DOHH2 (cell line): ENCODE measurements at regions not wholly inside any gene's neighbourhood (a gene's known extent, or its start where the extent isn't known, plus 50 kb on each side); places are given as distances from the start of the nearest gene placed in this dataset.

Experiments
- H3F3A ChIP-seq: fragments of 200-600 bp; sonication (generic), shearing (Covaris generic); 2 replicates; pipeline ENCODE4 v1.6.0; 2016; ENCODE audit warnings: antibody characterized with exemption, mild to moderate bottlenecking; ENCODE audit not compliant: control insufficient read depth, insufficient read depth
- H3K27ac ChIP-seq: fragments of 200-600 bp; sonication (generic); 2 replicates; pipeline ENCODE4 v1.5.1; 2014; ENCODE audit warnings: low read depth, mild to moderate bottlenecking, low read length, moderate library complexity
- H3K27me3 ChIP-seq: fragments of 200-600 bp; sonication (generic); 2 replicates; pipeline ENCODE4 v1.6.1; 2014; ENCODE audit warnings: mild to moderate bottlenecking, low read length, mixed read lengths; ENCODE audit not compliant: control insufficient read depth
- H3K36me3 ChIP-seq: fragments of 200-600 bp; sonication (generic); 2 replicates; pipeline ENCODE4 v1.6.1; 2014; ENCODE audit warnings: mild to moderate bottlenecking, low read length, moderate library complexity, mixed read lengths; ENCODE audit not compliant: control insufficient read depth
- H3K4me1 ChIP-seq: fragments of 200-600 bp; sonication (generic); 2 replicates; pipeline ENCODE4 v1.6.1; 2014; ENCODE audit warnings: mild to moderate bottlenecking, low read length, mixed read lengths; ENCODE audit not compliant: control insufficient read depth
- H3K4me2 ChIP-seq: fragments of 200-600 bp; sonication (generic); 2 replicates; pipeline ENCODE4 v1.6.0; 2014; ENCODE audit warnings: mild to moderate bottlenecking, low read length, moderate library complexity
- H3K4me3 ChIP-seq: fragments of 200-600 bp; sonication (generic); 2 replicates; pipeline ENCODE4 v1.5.1; 2014; ENCODE audit warnings: mild to moderate bottlenecking, low read length, mixed read lengths
- H3K79me2 ChIP-seq: fragments of 200-600 bp; sonication (generic); 2 replicates; pipeline ENCODE4 v1.6.1; 2014; ENCODE audit warnings: mild to moderate bottlenecking, low read length, mixed read lengths; ENCODE audit not compliant: control insufficient read depth
- H3K9me2 ChIP-seq: fragments of 200-600 bp; sonication (generic); replicated peaks from 2 replicates; pipeline ENCODE4 v1.6.1; 2014; ENCODE audit warnings: mild to moderate bottlenecking, low read length, mixed read lengths; ENCODE audit not compliant: control insufficient read depth
- H3K9me3 ChIP-seq: fragments of 200-600 bp; sonication (generic); 2 replicates; pipeline ENCODE4 v1.6.1; 2014; ENCODE audit warnings: antibody characterized with exemption, low read length, mixed read lengths; ENCODE audit not compliant: control insufficient read depth, insufficient read depth
- H4K20me1 ChIP-seq: fragments of 200-600 bp; sonication (generic); 2 replicates; pipeline ENCODE4 v1.6.0; 2014; ENCODE audit warnings: low read depth, mild to moderate bottlenecking, antibody characterized with exemption, low read length, moderate library complexity; ENCODE audit not compliant: control insufficient read depth, insufficient read depth
- CTCF ChIP-seq: fragments of 200-600 bp; sonication (generic); IDR thresholded peaks from one replicate; pipeline ENCODE4 v1.5.1; 2014; ENCODE audit warnings: antibody characterized with exemption, mild to moderate bottlenecking, low read depth, low read length; ENCODE audit not compliant: poor library complexity, severe bottlenecking
- EZH2phosphoT487 ChIP-seq: fragments of 200-600 bp; sonication (generic); IDR thresholded peaks from 2 replicates; pipeline ENCODE4 v1.6.1; 2017; ENCODE audit warnings: borderline replicate concordance, mild to moderate bottlenecking, antibody characterized with exemption, low read length, moderate library complexity, mixed read lengths

- TF ChIP-seq EZH2phosphoT487 (no peak), CTCF (no peak)
- Histone ChIP-seq H3K36me3 (no peaks in the 10 kb centered on the region), H3K4me2 (no peak overlapping the region), H3K27ac (no peak overlapping the region), H3F3A (no peaks in the 10 kb centered on the region), H3K9me3 (no peaks in the 10 kb centered on the region), H3K4me1 (no peaks in the 10 kb centered on the region), H3K79me2 (no peaks in the 10 kb centered on the region), H3K9me2 (no peaks in the 10 kb centered on the region), H4K20me1 (no peaks in the 10 kb centered on the region), H3K27me3 (peaks cover 7% of the 10 kb centered on the region; the same call in 1 of the 2 replicates), H3K4me3 (no peak overlapping the region)
Measured at GRCh38 chr15:73001840-73002239, 50.4 kb upstream of the NEO1 start.

- no peaks in the 10 kb centered on the region for H3F3A ChIP-seq
- no peaks in the 10 kb centered on the region for H3K9me2 ChIP-seq
- no peak overlapping the region for H3K27ac ChIP-seq
- no peaks in the 10 kb centered on the region for H4K20me1 ChIP-seq
- peaks cover 7% of the 10 kb centered on the region; the same call in 1 of the 2 replicates for H3K27me3 ChIP-seq
- H3K4me3 ChIP-seq = no peak overlapping the region
- no peak overlapping the region for H3K4me2 ChIP-seq
- no peaks in the 10 kb centered on the region for H3K79me2 ChIP-seq
- H3K4me1 ChIP-seq = no peaks in the 10 kb centered on the region
- TF ChIP-seq EZH2phosphoT487 (no peak), CTCF (no peak)
- no peaks in the 10 kb centered on the region for H3K9me3 ChIP-seq
- no peaks in the 10 kb centered on the region for H3K36me3 ChIP-seq
Measured at GRCh38 chr15:73000293-73000692, 52.0 kb upstream of the NEO1 start.

DNA sequence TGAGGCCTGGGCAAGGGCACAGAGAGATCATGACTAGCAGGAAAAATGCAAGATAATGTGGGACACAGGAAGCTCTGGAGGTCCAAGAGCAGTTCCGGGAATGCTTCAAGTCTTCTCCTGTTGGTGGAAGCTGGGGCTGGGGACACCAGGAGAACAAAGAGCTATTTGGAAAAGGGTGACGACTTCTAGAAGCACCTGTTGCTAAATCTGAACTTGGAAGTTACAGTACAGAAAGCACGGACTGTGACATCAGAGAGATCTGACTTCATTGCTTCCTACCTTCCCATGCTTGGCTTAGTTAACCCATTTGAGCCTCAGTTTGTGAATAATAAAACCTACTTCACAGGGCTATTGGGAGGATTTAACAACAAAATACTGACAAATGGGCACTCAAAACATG lies 52.7 kb upstream of the NEO1 start:
- Histone ChIP-seq H3K9me3 (no peaks in the 10 kb centered on the region), H3K9me2 (no peaks in the 10 kb centered on the region), H3K79me2 (no peaks in the 10 kb centered on the region), H3F3A (no peaks in the 10 kb centered on the region), H4K20me1 (no peaks in the 10 kb centered on the region), H3K27ac (no peak overlapping the region), H3K4me3 (no peak overlapping the region), H3K36me3 (no peaks in the 10 kb centered on the region), H3K27me3 (peaks cover 7% of the 10 kb centered on the region; the same call in 1 of the 2 replicates), H3K4me2 (no peak overlapping the region), H3K4me1 (no peaks in the 10 kb centered on the region)
- TF ChIP-seq CTCF (no peak), EZH2phosphoT487 (no peak)
